Activated gamma-delta T cell treated with Interleukin-2 at 50 U/mL for 16 hours (primary cell): ENCODE measurements at regions not wholly inside any gene's neighbourhood (a gene's known extent, or its start where the extent isn't known, plus 50 kb on each side); places are given as distances from the start of the nearest gene placed in this dataset.

Experiments used
- DNase-seq: peaks from one replicate; pipeline ENCODE4 v3.0.0-alpha.2; 2020

GRCh38 chr6:44561060-44561623, 173.6 kb downstream of the CDC5L start:
- DNase-seq, result no peak

DNA sequence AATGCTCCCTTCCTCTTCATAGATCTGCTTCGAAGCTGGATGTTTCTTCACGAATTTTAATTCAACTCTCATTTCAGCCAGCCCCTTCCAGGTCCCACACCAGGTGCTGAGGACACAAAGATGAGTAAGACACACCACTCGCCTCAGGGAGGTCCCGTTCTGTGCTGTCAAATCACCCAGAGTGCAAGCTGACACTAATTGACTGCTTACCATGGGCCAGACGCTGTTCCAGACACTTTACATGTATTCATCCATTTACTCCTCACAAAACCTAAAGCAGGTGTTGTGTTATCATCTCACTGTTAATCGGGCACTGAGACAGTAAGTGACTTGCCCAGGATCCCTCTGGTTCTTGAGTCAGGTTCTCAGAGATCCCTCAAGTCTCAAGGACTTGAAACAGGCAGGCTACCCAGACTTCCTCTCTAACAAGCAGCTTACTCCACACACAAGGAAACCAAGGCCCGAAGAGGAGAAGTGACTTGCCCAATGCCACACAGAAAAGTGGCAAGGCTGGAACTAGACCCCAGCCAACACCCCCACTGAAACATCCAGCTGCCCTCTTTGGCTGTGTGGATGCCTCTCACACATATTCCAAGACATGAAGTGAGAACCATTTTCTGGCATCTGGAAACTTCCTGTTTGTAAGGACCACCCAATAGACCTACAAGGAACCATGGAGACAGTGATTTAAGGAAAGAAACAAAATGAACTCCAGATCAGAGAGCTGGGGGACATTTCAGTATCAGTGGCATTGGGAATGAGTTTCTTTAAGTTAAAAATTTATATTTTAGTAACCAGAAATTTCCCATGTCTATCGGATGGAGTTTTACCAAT, 174.5 kb downstream of the CDC5L start:
- no peak for DNase-seq

DNA sequence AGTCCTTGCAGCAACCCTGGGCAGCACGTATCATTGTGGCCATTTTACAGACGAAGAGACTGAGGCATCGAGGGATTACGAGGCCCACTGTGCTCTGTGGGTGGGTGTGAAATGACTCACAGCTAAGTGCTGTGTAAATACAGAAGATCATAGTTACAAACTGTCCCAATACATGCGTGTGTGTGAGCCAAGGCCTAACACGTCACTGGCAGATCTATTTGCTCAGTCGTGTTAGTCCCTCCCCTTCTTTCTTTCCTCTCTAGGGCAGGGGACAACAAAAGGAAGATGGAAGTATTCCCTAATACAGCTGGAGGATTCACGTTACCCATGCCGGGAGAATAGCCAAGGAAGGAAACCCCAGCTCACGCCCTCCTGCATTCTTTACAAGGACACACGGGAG, 175.9 kb downstream of the CDC5L start:
- DNase-seq, result no peak

DNA sequence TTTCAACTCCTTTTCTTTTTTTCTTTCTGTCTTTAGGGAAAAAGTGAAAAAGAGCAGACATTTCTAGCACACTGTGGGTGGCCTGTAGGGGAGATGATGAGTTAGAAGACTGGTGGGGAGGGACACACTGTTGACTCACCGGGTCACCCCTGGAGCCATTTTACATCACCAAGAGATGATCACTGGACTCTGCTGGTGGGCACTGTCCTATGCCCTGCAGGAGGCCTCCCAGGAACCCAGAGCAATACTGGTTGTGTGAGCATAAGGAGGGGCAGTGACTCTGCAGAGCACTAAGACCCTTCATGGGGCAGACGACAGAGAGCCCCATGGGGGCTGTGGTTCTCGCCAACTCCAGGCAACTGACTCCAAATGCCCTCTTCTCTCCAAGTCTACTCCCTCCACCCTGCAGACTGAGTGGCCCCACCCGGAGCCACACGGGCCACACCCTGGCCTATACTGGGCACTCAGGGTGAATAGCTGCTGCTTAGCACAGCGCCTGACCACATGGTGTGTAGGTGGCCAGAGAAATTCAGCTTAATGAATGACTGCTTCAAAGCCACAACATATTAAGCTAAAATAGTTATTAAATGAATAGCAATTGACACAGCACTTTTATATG, 177.5 kb downstream of the CDC5L start:
- no peak for DNase-seq

- DNase-seq, result no peak
Observed at GRCh38 chr6:44567406-44567805, 179.9 kb downstream of the CDC5L start.

DNA sequence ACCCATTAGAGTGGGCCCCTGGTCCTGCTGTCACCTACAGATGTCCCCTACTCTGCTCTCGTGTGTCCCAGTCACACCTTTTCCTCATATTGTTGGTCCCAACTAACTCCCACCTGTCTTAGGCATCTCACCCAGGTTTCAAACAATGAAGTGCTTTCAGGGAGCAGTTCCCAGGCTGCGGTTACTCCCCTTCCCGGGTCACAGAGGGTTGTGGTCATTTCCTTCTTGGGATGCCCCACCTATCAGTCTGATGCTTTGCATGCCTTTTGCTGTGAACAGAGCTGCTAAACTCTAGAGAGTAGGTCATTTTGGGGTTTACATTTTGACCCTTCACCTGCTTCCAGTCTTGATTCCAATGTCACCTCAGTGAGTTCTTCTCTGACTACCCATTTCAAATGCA, 181.6 kb downstream of the CDC5L start:
- DNase-seq, result no peak

DNA sequence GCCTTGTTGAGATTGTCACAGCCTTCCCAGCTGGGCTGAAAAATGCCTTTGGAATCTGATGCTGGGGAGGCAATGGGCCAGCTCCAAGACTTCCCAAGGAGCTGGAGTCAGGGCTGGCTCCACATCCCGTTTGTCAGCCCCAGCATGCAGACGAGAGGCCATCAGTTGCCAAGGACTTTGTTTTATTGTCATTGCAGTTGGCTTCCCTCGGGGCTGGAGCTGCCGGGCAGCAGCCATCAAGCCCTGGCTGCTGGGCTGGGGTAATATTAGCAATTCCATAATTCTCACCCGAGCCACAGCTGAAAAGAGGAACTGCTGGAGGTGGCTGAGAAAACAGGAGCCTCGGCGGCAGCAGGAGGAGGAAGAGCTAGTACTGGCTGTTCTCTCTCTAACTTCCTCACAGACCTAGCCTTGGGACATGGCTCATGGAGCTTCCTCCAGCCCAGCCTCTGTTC, 182.5 kb downstream of the CDC5L start:
- DNase-seq, result no peak

GRCh38 chr6:44571510-44571909, 184.0 kb downstream of the CDC5L start:
- no peak for DNase-seq

GRCh38 chr6:44572346-44572745, 184.8 kb downstream of the CDC5L start:
- no peak for DNase-seq

- no peak for DNase-seq
Observed at GRCh38 chr6:44575644-44576043, 188.1 kb downstream of the CDC5L start.

DNA sequence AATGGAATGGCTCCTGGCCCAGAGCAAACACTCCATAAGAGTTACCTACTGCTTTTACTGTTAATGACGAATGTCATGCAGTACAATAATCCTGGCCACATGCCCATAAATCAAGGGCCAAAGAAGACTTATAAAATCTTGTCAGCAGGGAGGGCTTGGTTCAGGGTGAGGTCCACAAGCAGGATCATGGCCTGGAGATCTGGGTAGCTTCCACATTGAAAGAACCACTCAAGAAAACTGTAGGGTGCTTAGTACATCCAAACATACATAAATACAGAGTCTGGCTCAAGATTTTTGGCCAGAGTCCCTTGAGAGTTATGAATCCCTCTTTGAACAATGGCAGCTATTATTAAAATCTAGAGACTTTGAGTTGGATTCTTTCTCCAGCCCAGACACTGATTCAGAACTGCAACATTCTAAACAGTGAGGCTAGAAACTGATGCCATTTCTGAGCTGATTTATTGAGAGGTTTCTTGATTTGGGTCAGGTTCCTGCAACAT, 188.7 kb downstream of the CDC5L start:
- DNase-seq, result no peak

DNA sequence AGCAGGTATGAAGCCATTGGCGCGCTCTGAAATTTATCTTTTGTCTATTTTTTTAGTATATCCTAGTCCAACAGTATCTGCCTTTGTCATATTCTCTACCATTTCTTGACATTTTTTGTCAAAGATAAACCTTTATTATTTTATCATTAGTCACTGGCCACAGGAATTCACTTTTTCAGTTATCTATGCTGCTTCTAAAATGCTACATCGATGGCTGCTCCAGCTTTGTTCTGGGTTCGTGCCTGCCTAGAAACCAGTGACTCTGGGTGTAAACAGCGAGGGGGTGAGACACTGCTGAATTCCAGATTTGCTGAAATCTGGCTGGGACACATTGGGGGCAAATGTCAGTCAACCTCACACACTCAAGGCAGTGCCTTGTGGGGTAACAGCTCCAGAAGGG, 193.4 kb downstream of the CDC5L start:
- no peak for DNase-seq

GRCh38 chr6:44582930-44583329, 195.4 kb downstream of the CDC5L start:
- no peak for DNase-seq

- DNase-seq, result no peak
Observed at GRCh38 chr6:44590471-44590870, 203.0 kb downstream of the CDC5L start.

- peak; percentile 57 for DNase-seq
Observed at GRCh38 chr6:44593539-44593944, 206.0 kb downstream of the CDC5L start.

DNA sequence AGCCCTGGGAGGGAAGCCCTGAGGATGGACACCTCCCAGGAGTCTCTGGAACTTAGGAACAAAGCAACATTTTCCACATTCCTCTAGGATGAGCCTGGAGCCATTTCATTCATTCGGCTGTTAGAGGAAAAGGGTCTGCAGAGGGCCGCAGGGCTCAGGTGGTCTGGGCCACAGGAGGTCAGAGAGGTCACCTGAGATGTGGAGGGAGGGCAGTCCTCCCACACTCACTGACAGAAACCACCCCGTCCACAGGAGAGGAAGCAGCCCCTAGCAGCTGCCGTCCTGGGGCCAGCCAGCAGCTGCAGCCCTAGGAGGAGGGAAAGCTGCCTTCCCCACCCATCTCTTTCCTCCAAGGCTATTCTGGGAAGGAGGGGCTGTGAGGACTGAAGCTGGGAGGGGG, 207.0 kb downstream of the CDC5L start:
- DNase-seq, result no peak

GRCh38 chr6:44598679-44599078, 211.2 kb downstream of the CDC5L start:
- DNase-seq, result no peak

DNA sequence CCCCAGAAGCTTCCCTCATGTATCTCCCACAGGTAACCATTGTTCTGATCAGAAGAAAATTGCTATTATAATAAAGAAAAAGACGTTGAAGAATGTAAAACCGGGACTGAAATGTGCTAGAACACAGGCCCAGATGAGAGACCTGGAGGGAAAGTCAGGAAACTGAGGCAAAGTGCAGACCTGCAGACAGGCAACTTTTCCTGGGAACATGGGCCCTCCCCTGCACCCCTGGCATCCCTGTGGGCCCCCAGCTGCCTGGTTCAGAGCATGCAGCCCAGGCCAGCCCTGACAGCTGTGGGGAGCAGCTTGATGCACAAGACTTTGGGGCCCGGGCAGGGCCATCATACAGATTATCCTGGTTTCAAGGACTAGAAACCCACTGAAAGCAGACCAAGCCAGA, 212.2 kb downstream of the CDC5L start:
- no peak for DNase-seq

DNA sequence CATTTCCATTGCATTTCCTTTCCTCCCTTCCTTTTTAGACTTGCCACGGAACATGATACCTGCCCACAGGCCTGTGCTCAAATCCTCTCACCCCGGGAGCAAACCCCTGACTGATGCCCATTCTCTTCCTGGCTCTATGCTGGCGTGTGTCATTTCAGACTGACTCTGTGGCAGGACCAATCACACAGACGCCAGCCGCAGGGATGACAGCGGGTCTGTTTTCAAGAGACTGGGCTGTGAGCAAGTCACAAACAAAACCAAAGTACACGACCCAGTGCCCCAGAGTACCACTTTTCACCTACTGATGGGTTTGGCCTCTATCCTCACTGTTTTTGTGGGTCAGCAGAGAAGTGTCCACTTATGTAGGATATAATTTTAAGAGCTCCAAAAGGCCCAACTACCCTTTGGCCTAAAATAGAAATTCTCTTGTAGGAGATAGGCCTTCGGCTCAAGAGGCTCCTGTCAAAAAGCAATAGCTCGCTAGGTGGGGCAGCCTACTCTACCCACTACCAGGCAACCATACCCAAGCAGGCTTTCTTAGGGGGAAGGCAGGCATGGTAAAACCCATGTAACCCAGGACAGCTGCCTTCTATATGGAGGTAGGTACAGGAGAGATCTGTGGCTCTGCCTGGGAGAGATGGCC, 215.7 kb downstream of the CDC5L start:
- no peak for DNase-seq

DNA sequence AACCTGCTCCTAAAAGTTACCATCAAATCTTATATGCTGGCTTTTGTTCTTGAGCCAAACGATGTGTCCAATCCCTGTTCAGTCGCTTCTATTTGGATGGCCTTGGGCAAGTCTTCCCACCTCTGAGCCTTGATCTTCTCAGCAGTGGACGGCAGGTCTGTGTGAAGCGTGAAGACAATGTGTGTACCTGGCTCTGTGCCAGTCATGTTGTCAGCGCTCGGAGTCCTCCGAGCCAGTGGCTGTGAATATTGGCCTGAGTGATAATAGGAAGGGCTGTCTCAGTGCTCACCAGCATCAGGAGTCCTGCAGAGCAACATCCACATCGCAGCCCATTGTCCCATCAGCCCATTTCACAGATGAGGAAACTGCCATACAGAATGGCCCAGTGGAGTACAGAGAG, 219.0 kb downstream of the CDC5L start:
- no peak for DNase-seq

DNA sequence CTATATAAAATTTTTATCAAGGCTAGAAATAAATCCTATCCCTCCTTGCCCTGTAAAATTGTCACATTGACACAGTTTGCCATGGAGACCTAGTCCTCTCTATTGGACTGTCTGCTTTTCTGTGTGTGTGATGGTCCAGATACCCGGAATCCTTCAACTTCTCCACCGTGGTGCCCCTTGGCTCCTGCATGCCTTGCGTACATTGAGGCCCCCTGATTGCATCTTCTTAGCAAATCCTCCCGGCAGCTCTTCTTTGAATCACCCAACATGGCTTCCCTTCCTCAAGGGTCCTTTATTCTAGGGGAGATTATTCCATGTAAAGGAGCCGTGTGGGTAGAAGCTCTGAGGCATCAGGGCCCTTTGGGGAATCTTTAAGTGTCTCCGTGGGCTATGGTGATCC, 219.5 kb downstream of the CDC5L start:
- DNase-seq, result no peak

GRCh38 chr6:44608175-44608574, 220.7 kb downstream of the CDC5L start:
- DNase-seq, result no peak

- DNase-seq, result no peak
Observed at GRCh38 chr6:44609051-44609612, 221.6 kb downstream of the CDC5L start.
